ENCODE measurements at regions not wholly inside any gene's neighbourhood (a gene's known extent, or its start where the extent isn't known, plus 50 kb on each side); places are given as distances from the start of the nearest gene placed in this dataset.

DNA sequence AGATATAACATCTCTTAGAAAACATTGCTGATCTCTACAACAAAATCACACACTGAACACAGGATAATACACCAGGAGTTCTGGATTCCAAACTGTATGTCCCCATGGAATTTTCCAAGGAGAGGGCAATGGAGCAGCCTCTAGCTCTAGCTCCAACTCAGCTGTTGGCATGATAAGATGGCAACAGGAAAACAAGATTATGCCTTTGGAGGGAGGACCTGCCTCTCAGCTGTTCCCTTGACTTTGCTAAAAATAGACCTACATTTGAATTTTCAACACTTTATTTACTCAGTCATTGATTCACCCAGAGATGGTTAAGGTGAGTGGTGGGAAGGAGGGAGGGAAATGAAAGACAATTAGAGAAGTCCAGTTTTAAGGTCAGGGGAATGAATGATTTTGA is 246.7 kb downstream of the ALDH8A1 start:
- in situ Hi-C loops (cut with MboI; ENCODE audit: low pct_ligation_motif_present in 1 of 4, low pct_unique_long_range_greater_than_20kb in 1 of 4, low sequenced_read_pairs in 3 of 4) = no loop called here
- Histone ChIP-seq H3K27ac (no peak overlapping the region), H3K4me3 (no peak overlapping the region), H3K4me1 (peaks cover 0 to 8% (median 7%) of the 10 kb centered on the region in 4 donors), H3K9me3 (no peaks in the 10 kb centered on the region), H3K27me3 (no peaks in the 10 kb centered on the region), H3K36me3 (no peaks in the 10 kb centered on the region)
- TF ChIP-seq CTCF (IDR thresholded peaks at IDR 0.05) (no peak), POLR2AphosphoS5 (IDR thresholded peaks at IDR 0.05) (no peak), EP300 (IDR thresholded peaks at IDR 0.05; ENCODE audit: low read depth) (no peak), POLR2A (IDR thresholded peaks at IDR 0.05) (no peak)
- intact Hi-C loops (cut with DNase I; ENCODE audit: low total_unique reads) = no loop called here
- DNase-seq = no peak

- in situ Hi-C loops (cut with MboI; ENCODE audit: low pct_ligation_motif_present in 1 of 4, low pct_unique_long_range_greater_than_20kb in 1 of 4, low sequenced_read_pairs in 3 of 4) = no loop called here
- Histone ChIP-seq H3K9me3 (no peaks in the 10 kb centered on the region), H3K4me1 (peaks cover 0 to 3% (median 1%) of the 10 kb centered on the region in 4 donors), H3K4me3 (no peak overlapping the region), H3K36me3 (no peaks in the 10 kb centered on the region), H3K27me3 (no peaks in the 10 kb centered on the region), H3K27ac (no peak overlapping the region)
- WGBS, 2 donors (ENCODE audit: low coverage in 1 of 2) = 85 to 93% methylated on average over 2 to 3 of the region's 3 CpGs
- no peak for TF ChIP-seq POLR2A (IDR thresholded peaks at IDR 0.05)
- intact Hi-C loops (cut with DNase I; ENCODE audit: low total_unique reads) = no loop called here
- no peak for DNase-seq
These were observed 247.6 kb downstream of the ALDH8A1 start for GRCh38 chr6:134702279-134702678.

GRCh38 chr6:134701301-134701700 is 248.6 kb downstream of the ALDH8A1 start:
- intact Hi-C loops (cut with DNase I; ENCODE audit: low total_unique reads) (no loop called here), in situ Hi-C loops (cut with MboI; ENCODE audit: low pct_ligation_motif_present in 1 of 4, low pct_unique_long_range_greater_than_20kb in 1 of 4, low sequenced_read_pairs in 3 of 4) (no loop called here)
- no peaks in the 10 kb centered on the region for H3K36me3 ChIP-seq
- H3K27me3 ChIP-seq = no peaks in the 10 kb centered on the region
- no peaks in the 10 kb centered on the region for H3K4me1 ChIP-seq
- 86% methylated on average over 1 of the region's 1 CpG; no CpG with 5 or more reads in 1 of the 2 donors for WGBS, 2 donors (ENCODE audit: low coverage in 1 of 2)
- H3K4me3 ChIP-seq = no peak overlapping the region
- TF ChIP-seq POLR2A (IDR thresholded peaks at IDR 0.05) (no peak), EP300 (IDR thresholded peaks at IDR 0.05; ENCODE audit: low read depth) (no peak), POLR2AphosphoS5 (IDR thresholded peaks at IDR 0.05) (no peak), CTCF (IDR thresholded peaks at IDR 0.05) (no peak)
- H3K9me3 ChIP-seq = no peaks in the 10 kb centered on the region
- no peak overlapping the region for H3K27ac ChIP-seq
- no peak for DNase-seq

DNA sequence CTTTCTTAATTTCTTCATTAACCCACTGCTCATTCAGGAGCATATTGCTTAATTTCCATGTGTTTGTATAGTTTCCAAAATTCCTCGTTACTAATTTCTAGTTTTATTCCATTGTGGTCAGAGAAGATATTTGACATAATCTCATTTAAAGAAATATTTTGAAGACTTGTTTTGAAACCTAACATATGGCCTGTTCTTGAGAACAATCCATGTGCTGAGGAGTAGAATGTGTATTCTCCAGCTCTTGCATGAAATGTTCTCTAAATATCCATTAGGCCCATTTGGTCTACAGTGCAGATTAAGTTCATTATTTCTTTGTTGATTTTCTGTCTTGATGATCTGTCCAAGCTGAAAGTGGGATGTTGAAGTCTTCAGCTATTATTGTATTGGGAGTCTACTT is 251.7 kb downstream of the ALDH8A1 start:
- no peaks in the 10 kb centered on the region for H3K36me3 ChIP-seq
- no peak overlapping the region for H3K4me3 ChIP-seq
- in situ Hi-C loops (cut with MboI; ENCODE audit: low pct_ligation_motif_present in 1 of 4, low pct_unique_long_range_greater_than_20kb in 1 of 4, low sequenced_read_pairs in 3 of 4) = no loop called here
- 65 to 92% methylated on average over 1 of the region's 1 CpG for WGBS, 2 donors (ENCODE audit: low coverage in 1 of 2)
- H3K9me3 ChIP-seq = no peaks in the 10 kb centered on the region
- DNase-seq = no peak
- intact Hi-C loops (cut with DNase I; ENCODE audit: low total_unique reads) = no loop called here
- no peak for TF ChIP-seq EP300 (IDR thresholded peaks at IDR 0.05; ENCODE audit: low read depth)
- no peak for TF ChIP-seq CTCF (IDR thresholded peaks at IDR 0.05)
- no peak for TF ChIP-seq POLR2A (IDR thresholded peaks at IDR 0.05)
- TF ChIP-seq POLR2AphosphoS5 (IDR thresholded peaks at IDR 0.05) = no peak
- H3K27me3 ChIP-seq = no peaks in the 10 kb centered on the region
- H3K4me1 ChIP-seq = no peaks in the 10 kb centered on the region
- H3K27ac ChIP-seq = no peak overlapping the region

DNA sequence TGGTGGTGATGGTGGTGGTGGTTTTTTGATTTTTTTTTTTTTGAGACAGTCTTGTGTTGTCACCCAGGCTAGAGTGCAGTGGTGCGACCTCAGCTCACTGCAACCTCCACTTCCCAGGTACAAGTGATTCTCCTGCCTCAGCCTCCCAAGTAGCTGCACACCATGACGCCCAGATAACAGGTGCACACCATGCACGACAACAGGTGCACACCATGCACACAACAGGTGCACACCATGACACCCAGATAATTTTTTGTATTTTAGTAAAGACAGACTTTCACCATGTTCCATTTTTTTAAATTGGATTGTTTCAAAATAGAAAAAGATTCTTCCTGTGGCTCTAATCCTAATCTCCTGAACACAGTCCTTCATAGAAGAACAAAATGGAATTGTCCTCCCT is 257.9 kb downstream of the ALDH8A1 start:
- no peaks in the 10 kb centered on the region for H3K4me1 ChIP-seq
- no peak overlapping the region for H3K27ac ChIP-seq
- no peak for TF ChIP-seq EP300 (IDR thresholded peaks at IDR 0.05; ENCODE audit: low read depth)
- in situ Hi-C loops (cut with MboI; ENCODE audit: low pct_ligation_motif_present in 1 of 4, low pct_unique_long_range_greater_than_20kb in 1 of 4, low sequenced_read_pairs in 3 of 4) = no loop called here
- H3K4me3 ChIP-seq = no peak overlapping the region
- no peaks in the 10 kb centered on the region for H3K36me3 ChIP-seq
- intact Hi-C loops (cut with DNase I; ENCODE audit: low total_unique reads) = no loop called here
- no peaks in the 10 kb centered on the region for H3K27me3 ChIP-seq
- 95 to 97% methylated on average over 3 of the region's 3 CpGs for WGBS, 2 donors (ENCODE audit: low coverage in 1 of 2)
- H3K9me3 ChIP-seq = no peaks in the 10 kb centered on the region
- DNase-seq = no peak

Data from transverse colon (tissue), 4 donors.